ENCODE measurements at regions not wholly inside any gene's neighbourhood (a gene's known extent, or its start where the extent isn't known, plus 50 kb on each side); places are given as distances from the start of the nearest gene placed in this dataset.

DNA sequence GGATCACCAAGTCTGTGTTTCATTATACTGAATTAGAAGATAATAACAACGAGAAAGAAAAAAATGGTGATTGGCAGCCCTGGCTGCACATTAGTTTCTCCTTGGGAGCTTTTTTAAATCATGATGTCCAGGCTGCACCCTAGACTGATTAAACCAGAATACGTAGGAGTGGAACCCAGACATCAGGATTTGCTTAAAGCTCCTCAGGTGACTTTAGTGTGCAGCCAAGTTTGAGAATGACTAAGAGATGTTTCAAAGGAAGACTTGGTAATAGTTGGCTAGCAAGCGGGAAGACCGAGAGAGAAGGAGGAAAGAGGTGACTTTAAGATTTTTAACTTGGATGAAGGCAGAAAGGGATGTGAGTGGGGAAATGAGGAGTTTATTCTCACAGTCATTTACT, 71.4 kb upstream of the SERP2 start:
- Mint-ChIP-seq H3K27ac (ENCODE audit: unreplicated experiment) (no peak overlapping the region), H3K36me3 (ENCODE audit: insufficient read depth, unreplicated experiment) (no peaks in the 10 kb centered on the region), H3K27me3 (ENCODE audit: insufficient read depth, unreplicated experiment) (no peaks in the 10 kb centered on the region), H3K9me3 (ENCODE audit: unreplicated experiment) (no peaks in the 10 kb centered on the region), H3K4me3 (ENCODE audit: unreplicated experiment) (no peak overlapping the region), H3K4me1 (ENCODE audit: low read depth, unreplicated experiment) (peaks cover 13% of the 10 kb centered on the region)
- Histone ChIP-seq H3K4me3 (ENCODE audit: low read depth, low read length) (no peak overlapping the region), H3K4me1 (peaks cover 6% of the 10 kb centered on the region; the same call in 1 of the 2 replicates), H3K9me3 (no peaks in the 10 kb centered on the region), H3K27me3 (replicated peaks; ENCODE audit: control insufficient read depth, insufficient read depth, low read length) (no peaks in the 10 kb centered on the region), H3K36me3 (ENCODE audit: control insufficient read depth, insufficient read depth, low read length) (no peaks in the 10 kb centered on the region)
- TF ChIP-seq, protein P1, sequence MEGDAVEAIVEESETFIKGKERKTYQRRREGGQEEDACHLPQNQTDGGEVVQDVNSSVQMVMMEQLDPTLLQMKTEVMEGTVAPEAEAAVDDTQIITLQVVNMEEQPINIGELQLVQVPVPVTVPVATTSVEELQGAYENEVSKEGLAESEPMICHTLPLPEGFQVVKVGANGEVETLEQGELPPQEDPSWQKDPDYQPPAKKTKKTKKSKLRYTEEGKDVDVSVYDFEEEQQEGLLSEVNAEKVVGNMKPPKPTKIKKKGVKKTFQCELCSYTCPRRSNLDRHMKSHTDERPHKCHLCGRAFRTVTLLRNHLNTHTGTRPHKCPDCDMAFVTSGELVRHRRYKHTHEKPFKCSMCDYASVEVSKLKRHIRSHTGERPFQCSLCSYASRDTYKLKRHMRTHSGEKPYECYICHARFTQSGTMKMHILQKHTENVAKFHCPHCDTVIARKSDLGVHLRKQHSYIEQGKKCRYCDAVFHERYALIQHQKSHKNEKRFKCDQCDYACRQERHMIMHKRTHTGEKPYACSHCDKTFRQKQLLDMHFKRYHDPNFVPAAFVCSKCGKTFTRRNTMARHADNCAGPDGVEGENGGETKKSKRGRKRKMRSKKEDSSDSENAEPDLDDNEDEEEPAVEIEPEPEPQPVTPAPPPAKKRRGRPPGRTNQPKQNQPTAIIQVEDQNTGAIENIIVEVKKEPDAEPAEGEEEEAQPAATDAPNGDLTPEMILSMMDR (IDR thresholded peaks at IDR 0.05; ENCODE audit: insufficient read depth in 1 of 2, low read depth in 1 of 2, low read length in 1 of 2, severe bottlenecking in 1 of 2, unreplicated experiment in 1 of 2) = no peak
- intact Hi-C loops (cut with micrococcal nuclease; ENCODE audit: unreplicated experiment) = no loop called here
- no peak for DNase-seq
- no TSS peak for BruUV-seq (replicated peaks)
- ChIA-PET CTCF (no interaction called here), POLR2A (no interaction called here)

DNA sequence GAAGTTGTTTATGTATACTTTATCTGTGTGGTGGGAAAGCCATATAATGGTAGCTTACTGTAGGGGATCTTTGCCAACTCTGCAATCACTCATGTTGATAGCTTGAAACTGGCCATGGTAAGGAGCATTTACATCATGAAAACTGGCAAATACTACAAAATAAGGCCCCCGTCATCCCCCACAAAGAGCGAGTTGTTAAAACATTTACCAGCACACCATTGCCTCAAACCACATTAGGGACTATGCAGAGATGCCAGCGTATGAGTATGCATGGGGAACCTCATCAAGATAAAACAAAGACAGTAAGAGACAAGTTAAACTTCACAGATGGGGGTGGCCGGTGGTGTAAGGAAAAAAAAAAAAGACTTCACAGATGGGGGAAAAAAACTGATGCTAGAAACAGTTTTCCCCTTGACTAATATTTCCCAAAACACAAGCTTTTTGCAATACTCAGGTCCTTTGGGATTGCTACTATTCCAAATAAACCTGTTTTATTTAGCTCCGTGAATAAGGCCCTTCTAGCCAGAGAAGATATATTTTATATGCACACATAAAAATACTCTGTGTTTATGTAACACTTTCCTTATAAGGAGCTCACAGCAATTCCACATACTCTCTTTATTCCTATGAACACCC, 70.6 kb upstream of the SERP2 start:
- peaks cover 6% of the 10 kb centered on the region; the same call in 1 of the 2 replicates for H3K4me1 ChIP-seq
- Mint-ChIP-seq H3K27ac (ENCODE audit: unreplicated experiment) (no peak overlapping the region), H3K9me3 (ENCODE audit: unreplicated experiment) (no peaks in the 10 kb centered on the region), H3K27me3 (ENCODE audit: insufficient read depth, unreplicated experiment) (no peaks in the 10 kb centered on the region), H3K4me1 (ENCODE audit: low read depth, unreplicated experiment) (peaks cover 19% of the 10 kb centered on the region), H3K36me3 (ENCODE audit: insufficient read depth, unreplicated experiment) (no peaks in the 10 kb centered on the region), H3K4me3 (ENCODE audit: unreplicated experiment) (no peak overlapping the region)
- no peak overlapping the region for H3K4me3 ChIP-seq (ENCODE audit: low read depth, low read length)
- no peak for DNase-seq
- H3K9me3 ChIP-seq = no peaks in the 10 kb centered on the region
- intact Hi-C loops (cut with micrococcal nuclease; ENCODE audit: unreplicated experiment) = no loop called here
- BruUV-seq (replicated peaks) = no TSS peak
- no peaks in the 10 kb centered on the region for H3K27me3 ChIP-seq (replicated peaks; ENCODE audit: control insufficient read depth, insufficient read depth, low read length)
- H3K36me3 ChIP-seq (ENCODE audit: control insufficient read depth, insufficient read depth, low read length) = no peaks in the 10 kb centered on the region
- TF ChIP-seq, protein P1 (IDR thresholded peaks at IDR 0.05; ENCODE audit: insufficient read depth in 1 of 2, low read depth in 1 of 2, low read length in 1 of 2, severe bottlenecking in 1 of 2, unreplicated experiment in 1 of 2) = no peak
- ChIA-PET CTCF (interaction anchor here (0.6 kb wide), 1 partner anchor 997 kb away, joined by 3 read pairs; no protein-coding TSS in a partner anchor), POLR2A (no interaction called here)

DNA sequence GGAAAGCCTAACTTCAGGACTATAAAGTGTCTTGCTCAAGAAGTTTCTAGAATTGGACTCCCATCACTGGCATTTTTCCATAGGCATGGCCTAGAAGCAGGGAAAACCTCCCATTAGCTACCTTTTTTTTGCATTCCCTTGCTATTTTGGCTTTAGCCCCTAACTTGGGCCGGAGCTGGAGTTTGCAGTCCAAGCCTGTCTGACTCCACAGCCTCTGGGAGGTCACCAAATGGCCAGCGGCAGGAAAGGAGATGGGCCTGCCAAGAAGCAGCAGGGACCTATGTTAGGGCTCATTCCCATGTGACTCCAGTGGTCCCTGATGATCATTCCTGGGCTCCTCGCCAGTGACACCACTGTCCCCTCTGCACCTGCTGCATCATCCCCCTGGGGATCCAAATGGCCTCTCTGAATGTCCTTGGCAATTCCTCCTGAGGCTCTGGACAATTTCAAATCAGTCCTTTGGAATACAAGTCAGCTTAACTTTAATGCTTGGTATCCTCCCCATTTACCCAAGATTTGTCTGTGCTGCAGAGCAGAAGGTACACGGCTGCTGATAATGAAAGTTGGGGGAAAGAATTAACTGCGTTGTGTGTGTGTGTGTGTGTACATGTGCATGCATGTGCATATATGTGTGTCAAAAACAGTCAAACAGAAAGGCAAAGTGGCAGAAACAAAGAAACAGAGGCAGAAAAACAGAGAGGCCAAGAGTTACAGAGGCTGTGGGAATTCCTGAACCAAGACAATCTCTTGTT, 69.8 kb upstream of the SERP2 start:
- H3K4me3 ChIP-seq (ENCODE audit: low read depth, low read length) = no peak overlapping the region
- no TSS peak for BruUV-seq (replicated peaks)
- TF ChIP-seq, protein P1 (IDR thresholded peaks at IDR 0.05; ENCODE audit: insufficient read depth in 1 of 2, low read depth in 1 of 2, low read length in 1 of 2, severe bottlenecking in 1 of 2, unreplicated experiment in 1 of 2) = no peak
- intact Hi-C loops (cut with micrococcal nuclease; ENCODE audit: unreplicated experiment) = no loop called here
- ChIA-PET POLR2A (no interaction called here), CTCF (interaction anchor here (0.6 kb wide), 1 partner anchor 996 kb away, joined by 3 read pairs; no protein-coding TSS in a partner anchor)
- H3K27ac Mint-ChIP-seq (ENCODE audit: unreplicated experiment) = no peak overlapping the region
- no peaks in the 10 kb centered on the region for H3K9me3 ChIP-seq
- H3K9me3 Mint-ChIP-seq (ENCODE audit: unreplicated experiment) = no peaks in the 10 kb centered on the region
- H3K27me3 Mint-ChIP-seq (ENCODE audit: insufficient read depth, unreplicated experiment) = no peaks in the 10 kb centered on the region
- H3K27me3 ChIP-seq (replicated peaks; ENCODE audit: control insufficient read depth, insufficient read depth, low read length) = no peaks in the 10 kb centered on the region
- no peaks in the 10 kb centered on the region for H3K36me3 ChIP-seq (ENCODE audit: control insufficient read depth, insufficient read depth, low read length)
- peaks cover 19% of the 10 kb centered on the region for H3K4me1 Mint-ChIP-seq (ENCODE audit: low read depth, unreplicated experiment)
- no peak overlapping the region for H3K4me3 Mint-ChIP-seq (ENCODE audit: unreplicated experiment)
- no peaks in the 10 kb centered on the region for H3K36me3 Mint-ChIP-seq (ENCODE audit: insufficient read depth, unreplicated experiment)
- DNase-seq = no peak
- H3K4me1 ChIP-seq = peaks cover 6% of the 10 kb centered on the region; the same call in 1 of the 2 replicates

Measured in Caco-2 (cell line).